ENCODE measurements at regions not wholly inside any gene's neighbourhood (a gene's known extent, or its start where the extent isn't known, plus 50 kb on each side); places are given as distances from the start of the nearest gene placed in this dataset.

GRCh38 chr4:13710246-13710885 is 82.8 kb upstream of the BOD1L1 start:
- TF ChIP-seq EZH2phosphoT487 (IDR thresholded peaks at IDR 0.05; ENCODE audit: borderline replicate concordance, low read length) (no peak), CTCF (IDR thresholded peaks at IDR 0.05; ENCODE audit: low read depth, low read length, poor library complexity, severe bottlenecking) (no peak)
- Histone ChIP-seq H3K4me3 (ENCODE audit: low read length) (no peak overlapping the region), H3K4me2 (ENCODE audit: low read length) (no peak overlapping the region), H3F3A (ENCODE audit: control insufficient read depth, insufficient read depth) (no peaks in the 10 kb centered on the region), H3K27ac (ENCODE audit: low read depth, low read length) (no peak overlapping the region), H3K79me2 (ENCODE audit: control insufficient read depth, low read length) (no peaks in the 10 kb centered on the region), H3K27me3 (ENCODE audit: control insufficient read depth, low read length) (no peaks in the 10 kb centered on the region), H3K36me3 (ENCODE audit: control insufficient read depth, low read length) (no peaks in the 10 kb centered on the region), H4K20me1 (ENCODE audit: control insufficient read depth, insufficient read depth, low read depth, low read length) (no peaks in the 10 kb centered on the region), H3K9me2 (replicated peaks; ENCODE audit: control insufficient read depth, low read length) (no peaks in the 10 kb centered on the region), H3K4me1 (ENCODE audit: control insufficient read depth, low read length) (no peaks in the 10 kb centered on the region), H3K9me3 (ENCODE audit: control insufficient read depth, insufficient read depth, low read length) (0 out of 2 replicates have a peak, but pooled peaks cover 3% of the 10 kb centered on the region)

GRCh38 chr4:13711233-13711785 is 83.8 kb upstream of the BOD1L1 start:
- H3K36me3 ChIP-seq (ENCODE audit: control insufficient read depth, low read length), result no peaks in the 10 kb centered on the region
- H3K27ac ChIP-seq (ENCODE audit: low read depth, low read length), result no peak overlapping the region
- no peaks in the 10 kb centered on the region for H3K9me2 ChIP-seq (replicated peaks; ENCODE audit: control insufficient read depth, low read length)
- no peak overlapping the region for H3K4me2 ChIP-seq (ENCODE audit: low read length)
- no peaks in the 10 kb centered on the region for H3F3A ChIP-seq (ENCODE audit: control insufficient read depth, insufficient read depth)
- no peaks in the 10 kb centered on the region for H3K27me3 ChIP-seq (ENCODE audit: control insufficient read depth, low read length)
- H3K4me3 ChIP-seq (ENCODE audit: low read length), result no peak overlapping the region
- no peaks in the 10 kb centered on the region for H3K4me1 ChIP-seq (ENCODE audit: control insufficient read depth, low read length)
- TF ChIP-seq EZH2phosphoT487 (IDR thresholded peaks at IDR 0.05; ENCODE audit: borderline replicate concordance, low read length) (no peak), CTCF (IDR thresholded peaks at IDR 0.05; ENCODE audit: low read depth, low read length, poor library complexity, severe bottlenecking) (no peak)
- H3K79me2 ChIP-seq (ENCODE audit: control insufficient read depth, low read length), result no peaks in the 10 kb centered on the region
- H4K20me1 ChIP-seq (ENCODE audit: control insufficient read depth, insufficient read depth, low read depth, low read length), result no peaks in the 10 kb centered on the region
- H3K9me3 ChIP-seq (ENCODE audit: control insufficient read depth, insufficient read depth, low read length), result 0 out of 2 replicates have a peak, but pooled peaks cover 3% of the 10 kb centered on the region

GRCh38 chr4:13721894-13722293 is 94.4 kb upstream of the BOD1L1 start:
- Histone ChIP-seq H3K79me2 (ENCODE audit: control insufficient read depth, low read length) (no peaks in the 10 kb centered on the region), H3K9me2 (replicated peaks; ENCODE audit: control insufficient read depth, low read length) (no peaks in the 10 kb centered on the region)

More at GRCh38 chr4:13721894-13722293, 94.4 kb upstream of the BOD1L1 start:
- no peak overlapping the region for H3K4me2 ChIP-seq (ENCODE audit: low read length)
- no peak for TF ChIP-seq EZH2phosphoT487 (IDR thresholded peaks at IDR 0.05; ENCODE audit: borderline replicate concordance, low read length)
- TF ChIP-seq CTCF (IDR thresholded peaks at IDR 0.05; ENCODE audit: low read depth, low read length, poor library complexity, severe bottlenecking), result no peak
- H3K9me3 ChIP-seq (ENCODE audit: control insufficient read depth, insufficient read depth, low read length), result no peaks in the 10 kb centered on the region
- H3K4me1 ChIP-seq (ENCODE audit: control insufficient read depth, low read length), result no peaks in the 10 kb centered on the region
- no peak overlapping the region for H3K4me3 ChIP-seq (ENCODE audit: low read length)
- no peaks in the 10 kb centered on the region for H3K27me3 ChIP-seq (ENCODE audit: control insufficient read depth, low read length)
- no peaks in the 10 kb centered on the region for H4K20me1 ChIP-seq (ENCODE audit: control insufficient read depth, insufficient read depth, low read depth, low read length)
- H3K27ac ChIP-seq (ENCODE audit: low read depth, low read length), result no peak overlapping the region
- no peaks in the 10 kb centered on the region for H3F3A ChIP-seq (ENCODE audit: control insufficient read depth, insufficient read depth)
- H3K36me3 ChIP-seq (ENCODE audit: control insufficient read depth, low read length), result no peaks in the 10 kb centered on the region

Measured in DOHH2 (cell line).